ENCODE measurements at regions not wholly inside any gene's neighbourhood (a gene's known extent, or its start where the extent isn't known, plus 50 kb on each side); places are given as distances from the start of the nearest gene placed in this dataset.

DNA sequence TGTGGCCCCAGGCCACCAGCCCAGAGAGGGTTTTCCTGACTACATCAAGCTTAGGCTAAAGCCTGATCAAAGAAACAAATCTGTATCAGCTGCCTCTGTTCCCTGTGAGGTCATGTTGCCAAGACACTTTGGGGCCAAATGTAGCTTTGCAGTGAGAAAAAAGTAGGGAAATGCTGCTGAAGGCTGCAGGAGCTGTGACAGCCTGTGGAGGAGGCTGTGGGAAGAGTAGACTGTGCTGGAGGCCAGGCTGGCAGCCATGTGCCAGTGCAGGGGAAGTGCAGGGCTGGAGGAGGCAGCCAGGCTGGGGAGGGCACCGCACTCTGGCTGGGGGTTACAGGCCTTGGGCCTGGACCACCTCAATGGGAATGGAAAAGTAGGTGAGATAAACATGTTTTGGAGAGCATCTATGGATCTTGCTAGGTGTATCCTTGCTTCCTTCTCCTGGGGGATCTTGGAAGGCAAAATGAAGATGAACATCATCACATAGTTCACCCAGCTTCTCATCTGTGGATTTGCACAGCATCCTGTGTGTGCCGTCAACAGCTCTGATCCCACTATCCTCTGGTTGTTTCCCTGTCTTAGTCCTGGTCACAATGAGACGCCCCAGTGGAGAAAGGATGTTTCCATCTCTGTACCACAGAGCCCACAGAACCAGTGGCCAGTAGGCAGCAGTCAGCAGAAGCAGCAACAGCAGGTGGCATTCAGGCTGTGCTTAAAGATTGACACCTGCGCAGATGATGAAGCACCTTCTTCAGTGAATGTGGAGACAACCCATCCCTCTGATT is 103.8 kb upstream of the COPS8 start (continued):
- no peak for TF ChIP-seq ZNF23 (CRISPR knock-in tag; IDR thresholded peaks at IDR 0.05)
- TF ChIP-seq, protein P1, sequence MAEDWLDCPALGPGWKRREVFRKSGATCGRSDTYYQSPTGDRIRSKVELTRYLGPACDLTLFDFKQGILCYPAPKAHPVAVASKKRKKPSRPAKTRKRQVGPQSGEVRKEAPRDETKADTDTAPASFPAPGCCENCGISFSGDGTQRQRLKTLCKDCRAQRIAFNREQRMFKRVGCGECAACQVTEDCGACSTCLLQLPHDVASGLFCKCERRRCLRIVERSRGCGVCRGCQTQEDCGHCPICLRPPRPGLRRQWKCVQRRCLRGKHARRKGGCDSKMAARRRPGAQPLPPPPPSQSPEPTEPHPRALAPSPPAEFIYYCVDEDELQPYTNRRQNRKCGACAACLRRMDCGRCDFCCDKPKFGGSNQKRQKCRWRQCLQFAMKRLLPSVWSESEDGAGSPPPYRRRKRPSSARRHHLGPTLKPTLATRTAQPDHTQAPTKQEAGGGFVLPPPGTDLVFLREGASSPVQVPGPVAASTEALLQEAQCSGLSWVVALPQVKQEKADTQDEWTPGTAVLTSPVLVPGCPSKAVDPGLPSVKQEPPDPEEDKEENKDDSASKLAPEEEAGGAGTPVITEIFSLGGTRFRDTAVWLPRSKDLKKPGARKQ (CRISPR knock-in tag; IDR thresholded peaks at IDR 0.05), result no peak

- Histone ChIP-seq H3K4me1 (replicated peaks in 1 of 2; ENCODE audit: control insufficient read depth in 2 of 2, insufficient read depth in 2 of 2, low read length in 2 of 2) (no peaks in the 10 kb centered on the region), H3K79me2 (ENCODE audit: control insufficient read depth, insufficient read depth, low read length) (no peaks in the 10 kb centered on the region), H3K27ac (ENCODE audit: extremely low read depth, low read depth, low read length) (no peak overlapping the region), H3K4me2 (ENCODE audit: insufficient read depth, low read length) (no peak overlapping the region), H3K4me3 (no peak overlapping the region), H3K9me1 (ENCODE audit: control insufficient read depth, insufficient read depth, low read length) (no peaks in the 10 kb centered on the region), H4K20me1 (replicated peaks; ENCODE audit: control insufficient read depth, insufficient read depth, low read length) (no peaks in the 10 kb centered on the region; the same call in 1 of the 2 replicates), H3K36me3 (ENCODE audit: control insufficient read depth, insufficient read depth, low read length) (no peaks in the 10 kb centered on the region), H3K9ac (ENCODE audit: insufficient read depth in 1 of 2, low read depth in 2 of 2, low read length in 2 of 2) (no peak overlapping the region), H3K9me3 (replicated peaks; ENCODE audit: control insufficient read depth, insufficient read depth, low read depth, low read length) (no peaks in the 10 kb centered on the region), H2AFZ (ENCODE audit: low read depth, low read length) (no peak overlapping the region), H3K27me3 (ENCODE audit: control insufficient read depth in 2 of 2, insufficient read depth in 2 of 2, low read length in 2 of 2) (peaks cover 0 to 11% of the 10 kb centered on the region in 2 experiments; a peak in 1 of 5 replicates)
- 0% methylated on average over 2 of the region's 3 CpGs for WGBS (ENCODE audit: insufficient coverage, low coverage, missing lambda C conversion rate)
- no TSS peak for BruUV-seq (replicated peaks)
- TF ChIP-seq KLF10 (CRISPR knock-in tag; IDR thresholded peaks at IDR 0.05), result no peak
- no peak for TF ChIP-seq ARHGAP35 (IDR thresholded peaks at IDR 0.05; ENCODE audit: partially characterized antibody)
- no peak for TF ChIP-seq NFRKB (IDR thresholded peaks at IDR 0.05; ENCODE audit: low read depth)
- no peak for TF ChIP-seq TAF9B (IDR thresholded peaks at IDR 0.05; ENCODE audit: partially characterized antibody)
- TF ChIP-seq ZNF24 (IDR thresholded peaks at IDR 0.05), result no peak
- TF ChIP-seq TOE1 (IDR thresholded peaks at IDR 0.05; ENCODE audit: borderline replicate concordance), result no peak
- TF ChIP-seq TOE1 (CRISPR knock-in tag; IDR thresholded peaks at IDR 0.05; ENCODE audit: borderline replicate concordance, low read depth), result no peak
- no peak for TF ChIP-seq ARNT (IDR thresholded peaks at IDR 0.05)
- no peak for TF ChIP-seq MEF2D (tag; conservative IDR thresholded peaks at IDR 0.05; ENCODE audit: low read depth)
- TF ChIP-seq ESRRA (IDR thresholded peaks at IDR 0.05; ENCODE audit: borderline replicate concordance, low read depth), result no peak
- TF ChIP-seq SRSF7 (optimal IDR thresholded peaks at IDR 0.05; ENCODE audit: low read depth, low read length), result no peak
- intact Hi-C loops (cut with micrococcal nuclease), result no loop called here
- ATAC-seq (no peak), FAIRE-seq (no peak), DNase-seq (ENCODE audit: extremely low read depth in 1 of 4, low spot score in 3 of 4) (no peak)
- in situ Hi-C loops (cut with MboI), result no loop called here
- ChIA-PET CTCF (ENCODE audit: low intra/inter-chr PET ratio) (no interaction called here), POLR2A (no interaction called here)
These were observed 102.8 kb upstream of the COPS8 start for GRCh38 chr2:236982693-236983455.

Data from K562 (cell line).